GM18870 (cell line): ENCODE measurements at regions not wholly inside any gene's neighbourhood (a gene's known extent, or its start where the extent isn't known, plus 50 kb on each side); places are given as distances from the start of the nearest gene placed in this dataset.
A peak's percentile ranks its signal among the peaks of the same experiment; 100 is the strongest.

Experiments used
- ATAC-seq: cut with Tn5 transposase; IDR thresholded peaks from one replicate; pipeline ENCODE4 v1.9.1; 2021; ENCODE audit warnings: moderate library complexity; ENCODE audit not compliant: unreplicated experiment

DNA sequence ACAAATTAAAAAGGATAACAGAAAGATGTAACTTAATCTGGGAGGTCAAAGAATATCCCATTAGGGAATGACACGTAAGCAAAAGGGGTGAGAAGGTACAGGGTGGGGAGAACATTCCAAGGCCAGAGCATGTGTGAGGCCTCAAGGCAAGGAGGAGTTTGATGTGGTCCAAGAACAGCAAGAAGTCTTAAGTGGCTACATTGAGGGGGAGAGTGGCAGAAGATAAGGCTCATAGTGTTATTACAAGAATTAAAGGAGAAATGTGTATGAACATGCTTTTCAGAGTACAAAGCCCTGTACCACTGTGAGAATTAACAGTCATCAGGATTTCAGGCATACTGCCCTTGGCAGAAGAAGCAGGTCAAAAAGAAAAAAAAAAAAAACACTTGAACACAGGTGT is 174.4 kb upstream of the ERBB4 start:
- no peak for ATAC-seq

DNA sequence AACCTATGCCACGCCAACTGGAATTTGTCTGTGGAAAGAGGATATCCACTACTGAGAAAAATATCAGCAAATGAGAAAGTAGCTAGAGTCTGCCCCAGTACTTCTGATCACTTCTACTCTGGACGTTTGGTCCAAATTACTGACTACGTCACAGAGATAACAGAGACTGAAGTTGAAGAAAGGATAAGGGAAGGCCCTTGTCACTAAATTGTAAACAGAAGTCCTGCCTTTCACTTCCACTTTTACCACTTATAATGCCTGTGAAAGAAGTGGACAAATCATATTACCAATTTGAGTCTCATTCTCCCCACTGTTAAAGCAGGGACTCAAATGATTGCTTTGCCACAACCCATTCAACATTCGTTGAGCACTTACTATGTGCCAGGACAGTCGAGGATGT is 173.9 kb upstream of the ERBB4 start:
- peak; percentile 48 for ATAC-seq

DNA sequence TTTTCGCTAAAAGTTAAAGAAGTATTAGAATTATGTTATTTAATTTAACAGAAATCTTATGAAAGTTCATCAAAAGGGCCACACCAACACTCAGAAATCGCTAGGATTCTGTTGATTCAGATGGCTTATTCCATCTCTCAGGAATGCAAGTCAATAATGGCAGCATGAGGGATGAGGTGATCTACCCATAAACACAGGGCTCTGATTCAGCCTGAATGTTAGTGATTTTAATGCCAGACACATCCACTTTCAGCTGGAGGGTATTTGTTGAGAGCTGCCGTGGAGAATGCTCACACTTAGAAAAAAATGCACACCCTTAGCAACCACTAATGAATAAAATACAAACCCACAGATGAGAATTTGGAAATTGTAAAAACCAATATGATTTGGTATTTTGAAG is 173.3 kb upstream of the ERBB4 start:
- ATAC-seq = no peak

DNA sequence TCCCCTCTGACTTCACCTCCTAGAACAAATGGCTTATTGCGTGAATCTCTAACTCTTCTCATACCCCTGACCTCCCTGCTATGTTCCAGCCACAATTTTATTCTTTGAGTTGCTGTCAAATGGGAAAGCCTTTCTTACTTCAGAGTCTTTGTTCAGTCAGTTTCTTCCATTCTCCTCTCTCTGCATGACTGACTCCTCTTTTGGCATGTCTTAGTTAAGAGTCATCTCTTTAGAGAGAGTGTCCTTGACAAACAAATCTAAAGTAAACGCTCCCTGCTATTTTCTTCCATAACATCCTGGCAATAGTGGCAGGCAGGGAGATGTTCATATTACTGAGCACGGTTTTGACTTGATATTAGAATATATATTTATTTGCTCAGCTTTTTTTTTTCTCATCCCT is 170.7 kb upstream of the ERBB4 start:
- ATAC-seq = no peak

DNA sequence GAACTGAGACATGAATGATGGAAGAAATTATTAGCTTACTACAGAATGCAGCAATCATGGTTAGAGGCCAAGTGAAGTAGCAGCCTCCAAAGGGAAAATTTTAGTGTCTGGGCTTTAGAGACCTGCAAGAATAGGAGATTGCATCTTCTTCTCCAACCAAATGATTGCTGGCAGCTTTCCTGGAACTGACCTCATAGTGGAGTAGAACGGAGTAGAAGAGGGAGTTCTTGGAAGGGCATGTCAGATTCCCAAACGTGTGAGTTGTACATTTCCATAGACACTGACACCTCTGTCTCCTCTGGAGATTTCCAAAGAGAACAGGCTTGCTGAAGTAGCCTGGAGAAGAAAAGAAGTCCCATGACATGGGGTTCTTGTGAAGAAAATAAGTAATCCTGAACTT is 169.8 kb upstream of the ERBB4 start:
- ATAC-seq = no peak

DNA sequence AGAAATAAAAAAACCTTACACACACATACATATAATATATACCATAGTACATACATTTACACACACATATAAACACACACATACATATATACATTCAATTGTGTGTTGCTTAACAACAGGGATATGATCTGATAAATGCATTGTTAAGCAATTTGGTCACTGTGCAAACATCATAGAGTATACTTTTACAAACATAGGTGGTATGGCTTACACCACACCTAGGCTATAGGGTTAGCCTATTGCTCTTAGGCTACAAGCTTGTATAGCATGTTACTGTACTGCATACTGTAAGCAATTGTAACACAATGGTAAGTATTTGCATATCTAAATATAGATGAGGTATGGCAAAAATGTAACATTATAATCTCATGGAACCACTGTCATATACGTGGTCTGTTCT is 156.8 kb upstream of the ERBB4 start:
- no peak for ATAC-seq

DNA sequence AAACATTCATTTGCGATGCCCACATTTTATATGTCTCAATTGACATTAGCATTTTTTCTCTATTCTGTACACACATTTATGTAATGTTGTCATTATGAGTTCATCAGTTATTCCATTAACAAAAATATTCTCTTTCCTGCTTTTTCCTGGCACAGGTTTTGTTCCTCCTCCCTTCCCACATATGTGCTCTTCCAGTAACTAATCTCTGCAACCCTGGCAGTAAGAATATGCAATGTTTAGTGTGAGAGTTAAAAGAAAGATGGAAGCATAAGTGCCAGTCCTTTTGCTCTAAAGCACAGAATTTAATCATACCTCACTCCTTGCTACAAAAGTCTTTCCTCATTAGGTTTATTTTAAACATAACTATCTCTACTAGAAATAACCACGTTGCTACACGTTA is 155.8 kb upstream of the ERBB4 start:
- no peak for ATAC-seq

DNA sequence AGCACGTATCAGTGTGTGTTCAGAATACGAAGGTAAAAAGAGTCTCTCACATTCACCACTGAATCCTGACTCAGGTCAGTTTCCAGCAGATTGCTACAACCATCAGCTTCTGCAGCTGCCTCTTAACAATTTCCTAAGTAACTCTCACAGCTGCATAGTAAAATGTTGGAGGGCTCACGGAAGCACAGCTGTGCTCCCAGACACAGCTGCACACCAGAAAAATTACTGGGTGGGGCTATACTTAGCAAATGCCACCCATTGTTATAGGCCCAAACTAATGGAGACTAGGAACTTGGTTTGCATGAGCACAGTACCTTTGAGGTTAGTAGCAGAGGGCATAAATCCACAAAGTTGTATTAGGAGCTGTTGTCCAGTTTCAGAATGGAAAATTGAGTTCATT is 153.9 kb upstream of the ERBB4 start:
- ATAC-seq = no peak

DNA sequence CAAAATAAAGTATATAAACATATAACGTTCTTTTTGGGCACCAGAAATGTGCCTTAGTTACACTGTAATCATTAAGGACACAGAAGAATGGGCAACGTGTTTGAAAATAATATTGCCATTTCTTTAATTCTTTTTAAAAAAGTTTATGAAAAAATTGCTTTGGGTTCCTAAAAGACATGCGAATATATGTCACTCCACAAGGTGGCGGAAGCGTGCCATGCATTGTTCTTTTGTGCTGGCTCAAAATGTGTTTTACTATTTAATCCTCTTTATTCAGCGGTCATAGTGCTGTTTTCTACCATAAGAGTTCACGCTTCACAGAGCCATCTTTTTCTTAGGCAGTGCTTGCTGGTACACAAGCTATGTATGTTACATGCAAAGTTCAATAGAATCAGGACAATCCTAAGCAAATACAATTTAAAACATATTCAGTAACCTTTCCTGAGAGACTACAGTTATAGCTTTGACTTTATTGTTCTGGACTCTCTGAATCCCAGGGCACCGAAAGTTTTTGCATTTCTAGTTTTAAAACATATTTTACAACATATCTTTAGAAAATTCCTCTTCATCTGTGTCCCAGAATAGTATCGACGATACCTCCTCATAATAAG is 147.8 kb upstream of the ERBB4 start:
- peak; percentile 64 for ATAC-seq

DNA sequence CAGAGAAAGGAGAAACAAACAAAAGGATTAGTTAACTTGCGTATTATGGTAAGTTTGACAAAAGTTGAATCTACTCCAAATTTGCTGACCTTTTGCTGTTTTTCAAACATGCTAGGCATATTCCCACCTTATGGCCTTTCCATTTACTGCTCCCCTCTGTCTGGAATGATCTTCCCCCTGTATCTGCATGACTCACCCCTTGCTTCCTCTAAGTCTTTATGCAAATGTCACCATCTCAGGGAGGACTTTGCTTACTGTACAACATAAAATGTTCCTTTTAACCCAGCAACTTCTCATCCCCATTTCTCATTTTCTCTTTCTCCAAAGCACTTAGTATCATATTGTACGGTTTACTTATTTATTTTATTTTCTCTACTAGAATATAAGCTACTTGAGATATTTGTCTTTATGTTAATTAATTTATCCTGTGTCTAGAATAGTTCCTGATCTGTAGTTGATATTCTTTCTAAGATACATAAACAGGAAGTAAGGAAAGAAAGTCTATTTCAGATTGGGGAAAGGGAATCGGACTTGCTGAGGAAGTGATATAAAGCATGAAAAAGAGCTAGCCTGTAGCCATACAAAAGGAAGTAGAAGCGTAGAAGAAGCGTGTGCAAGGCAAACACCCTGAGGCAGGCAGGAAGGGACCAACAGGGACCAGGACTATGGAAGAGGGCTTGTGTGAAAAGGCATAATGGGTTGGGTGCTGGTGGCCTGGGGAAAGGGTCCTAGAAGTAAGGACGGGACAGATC is 144.9 kb upstream of the ERBB4 start:
- ATAC-seq = no peak

DNA sequence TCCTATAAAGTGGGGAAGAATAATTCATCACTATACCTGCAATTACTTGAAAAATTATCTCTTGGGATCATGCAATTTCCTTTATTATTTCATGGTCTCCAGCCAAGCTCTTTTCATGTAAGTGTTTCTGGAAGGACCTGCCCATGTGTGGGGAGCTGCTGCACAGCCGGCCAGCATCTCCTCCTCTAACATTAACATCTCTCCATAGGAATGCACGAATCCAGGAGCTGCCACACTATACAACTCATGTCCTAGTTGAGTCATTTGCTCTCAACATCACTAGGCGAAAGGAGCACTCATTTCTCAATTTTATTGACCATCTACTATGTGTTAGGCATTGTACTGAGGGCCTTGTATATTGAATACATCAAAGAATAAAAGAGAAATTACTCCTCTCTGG is 144.3 kb upstream of the ERBB4 start:
- no peak for ATAC-seq

DNA sequence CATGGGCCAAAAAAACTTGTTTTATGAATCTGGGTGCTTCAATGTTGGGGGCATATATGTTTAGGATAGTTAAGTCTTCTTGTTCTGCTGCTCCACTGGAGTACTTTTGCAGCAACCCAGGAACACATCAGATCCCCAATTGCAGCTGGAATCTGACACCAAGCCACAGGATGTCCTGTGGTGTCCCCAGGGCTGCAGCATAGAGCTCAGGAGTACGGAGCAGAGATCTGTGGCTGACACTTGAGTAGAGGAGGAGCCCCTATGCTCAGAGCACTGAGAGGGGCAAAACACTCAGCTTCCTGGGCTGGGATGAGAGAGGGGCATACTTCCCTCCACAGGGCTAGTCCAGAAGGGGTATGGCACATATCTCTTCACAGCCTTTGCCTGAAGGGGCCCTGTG is 138.9 kb upstream of the ERBB4 start:
- no peak for ATAC-seq

DNA sequence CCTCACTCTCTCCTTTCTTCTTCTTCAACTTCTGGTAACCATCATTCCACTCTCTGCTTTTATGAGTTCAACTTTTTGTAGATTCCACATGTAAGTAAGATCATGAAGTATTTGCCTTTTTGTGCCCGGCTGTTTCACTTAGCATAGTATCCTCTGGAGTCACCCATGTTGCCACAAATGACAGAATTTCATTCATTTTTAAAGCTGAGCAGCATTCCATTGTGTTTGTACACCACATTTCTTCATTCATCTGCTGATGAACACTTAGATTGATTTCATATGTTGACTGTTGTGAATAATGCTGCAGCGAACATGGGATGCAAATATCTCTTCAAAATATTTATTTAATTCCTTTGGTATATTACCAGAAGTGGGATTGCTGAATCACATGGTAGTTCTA is 133.6 kb upstream of the ERBB4 start:
- no peak for ATAC-seq

DNA sequence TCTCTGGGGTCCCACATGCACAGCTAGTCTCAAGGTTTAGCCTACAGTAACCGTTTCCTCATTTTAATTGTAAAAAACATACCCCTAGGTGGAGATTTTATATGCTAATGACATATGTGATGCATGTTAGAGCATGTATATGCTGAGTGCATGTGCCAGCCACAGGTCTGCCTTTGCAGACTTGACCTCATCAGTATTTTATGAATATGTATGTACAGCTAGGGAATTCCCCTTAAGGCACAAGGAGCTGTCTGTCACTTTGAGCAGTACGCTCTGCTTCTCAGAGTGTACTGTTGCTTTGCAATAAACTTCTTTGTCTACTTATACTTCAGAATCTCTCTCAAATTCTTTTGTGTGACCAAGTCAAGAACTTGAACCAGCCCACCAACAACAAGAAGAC is 131.2 kb upstream of the ERBB4 start:
- ATAC-seq = peak; percentile 62

DNA sequence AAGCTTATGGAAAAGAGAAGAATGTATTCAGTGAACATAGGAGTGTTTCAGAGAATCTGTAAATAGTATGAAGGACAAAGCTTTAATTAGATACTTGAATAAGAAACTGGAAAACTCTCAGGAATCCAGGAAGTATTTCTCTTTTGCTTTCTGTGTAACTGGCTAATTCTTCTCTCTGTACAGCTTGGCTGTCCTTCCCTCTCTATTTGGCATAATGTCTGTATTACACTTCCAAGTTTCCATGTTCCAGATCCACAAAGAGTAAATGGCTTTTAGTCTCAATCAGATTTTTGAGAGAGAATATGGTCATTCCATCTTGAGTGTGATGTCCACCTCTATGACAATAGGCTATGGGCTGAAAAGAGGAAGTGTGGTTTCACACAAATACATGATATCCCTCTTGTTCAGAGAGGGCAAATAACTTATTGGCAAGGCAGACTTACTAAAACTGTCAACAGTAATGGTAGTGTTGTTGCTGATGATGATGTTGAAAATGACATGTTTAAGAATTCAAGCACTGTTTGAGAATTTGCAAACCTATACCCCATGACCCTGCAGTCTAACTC is 129.2 kb upstream of the ERBB4 start:
- ATAC-seq = no peak

DNA sequence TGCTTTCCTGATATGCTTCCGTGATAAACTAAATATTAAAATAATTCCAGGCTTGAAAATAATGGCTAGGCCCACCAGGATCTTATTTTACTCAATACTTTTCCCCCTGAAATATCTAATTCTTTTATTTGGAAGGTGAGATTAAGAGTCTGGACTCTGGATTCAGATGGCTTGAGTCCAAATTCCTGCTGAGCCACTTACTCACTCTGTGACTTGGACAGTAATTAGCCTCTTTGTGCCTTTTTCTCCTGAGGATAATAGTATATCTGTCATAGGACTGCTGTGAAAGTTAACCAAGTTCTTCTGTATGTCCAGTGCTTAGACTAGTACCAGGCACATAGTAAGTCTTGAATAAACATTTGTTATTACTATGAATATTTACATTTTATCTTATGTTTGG is 127.3 kb upstream of the ERBB4 start:
- no peak for ATAC-seq

DNA sequence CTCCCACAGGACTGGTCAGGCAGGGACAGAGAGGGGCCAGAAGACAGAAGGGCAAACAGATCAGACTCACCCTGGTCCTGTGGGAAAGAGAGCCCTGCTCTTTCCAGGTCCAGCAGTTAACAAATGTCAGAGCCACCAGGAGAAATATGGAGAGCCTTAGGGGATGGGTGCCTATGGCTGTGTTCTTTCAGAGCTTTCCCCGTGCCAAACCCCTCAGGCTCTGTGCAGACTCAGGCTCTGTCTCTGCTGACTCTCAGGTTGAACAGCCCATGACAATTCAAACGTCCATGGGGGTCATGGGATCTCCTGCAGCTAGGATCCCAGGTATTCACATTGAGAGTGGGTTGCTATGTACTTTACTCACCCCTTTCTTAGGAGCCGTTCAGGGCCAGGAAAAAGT is 120.8 kb upstream of the ERBB4 start:
- no peak for ATAC-seq

DNA sequence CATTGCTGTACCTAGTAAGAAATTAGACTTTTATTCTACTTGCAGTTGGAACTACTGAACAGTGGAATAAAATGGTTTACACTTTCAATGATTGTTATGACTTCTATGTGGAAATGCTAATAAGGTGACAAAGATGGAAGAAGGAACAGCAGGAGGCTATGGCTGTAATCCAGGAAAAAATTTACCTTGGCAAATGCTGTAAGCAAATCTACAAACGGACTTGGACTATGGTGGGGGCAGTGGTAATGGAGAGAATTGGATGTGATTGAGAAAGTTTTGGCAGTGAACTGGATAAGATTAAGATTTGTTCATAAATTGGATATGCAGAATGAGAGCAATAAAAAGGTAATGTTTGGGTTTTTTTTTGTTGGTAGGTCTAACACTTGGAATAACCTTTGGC is 111.0 kb upstream of the ERBB4 start:
- no peak for ATAC-seq

DNA sequence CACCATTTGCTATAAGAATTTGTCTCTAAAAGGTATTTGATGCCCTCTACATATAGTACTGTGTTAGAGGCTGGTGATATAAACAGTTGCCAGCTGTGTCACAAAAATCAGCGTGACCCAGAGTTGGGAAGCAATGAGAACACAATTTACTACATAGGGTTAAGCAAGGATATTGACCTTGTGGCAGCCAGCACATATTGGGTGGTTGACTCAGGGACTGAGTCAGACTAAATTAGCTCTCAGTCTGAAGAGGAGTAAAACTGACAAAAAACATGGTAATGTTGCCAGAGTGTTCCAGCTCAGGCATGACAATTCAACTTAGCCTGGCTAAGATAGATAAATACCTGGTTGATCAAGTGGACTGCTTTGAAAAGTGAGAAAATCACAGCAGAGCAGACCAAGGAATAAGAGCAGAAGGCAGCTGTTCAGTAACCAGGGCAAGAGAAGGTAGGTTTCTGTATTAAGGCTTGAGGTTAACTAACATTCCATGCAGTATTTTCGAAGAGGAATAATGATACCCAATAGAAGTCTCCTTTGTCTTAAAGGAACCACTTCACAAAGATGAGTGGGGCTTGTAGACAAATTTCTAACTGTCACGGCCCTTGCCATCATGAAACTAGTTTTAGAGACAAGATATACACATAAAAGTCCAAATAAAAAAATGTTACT is 108.2 kb upstream of the ERBB4 start:
- no peak for ATAC-seq

DNA sequence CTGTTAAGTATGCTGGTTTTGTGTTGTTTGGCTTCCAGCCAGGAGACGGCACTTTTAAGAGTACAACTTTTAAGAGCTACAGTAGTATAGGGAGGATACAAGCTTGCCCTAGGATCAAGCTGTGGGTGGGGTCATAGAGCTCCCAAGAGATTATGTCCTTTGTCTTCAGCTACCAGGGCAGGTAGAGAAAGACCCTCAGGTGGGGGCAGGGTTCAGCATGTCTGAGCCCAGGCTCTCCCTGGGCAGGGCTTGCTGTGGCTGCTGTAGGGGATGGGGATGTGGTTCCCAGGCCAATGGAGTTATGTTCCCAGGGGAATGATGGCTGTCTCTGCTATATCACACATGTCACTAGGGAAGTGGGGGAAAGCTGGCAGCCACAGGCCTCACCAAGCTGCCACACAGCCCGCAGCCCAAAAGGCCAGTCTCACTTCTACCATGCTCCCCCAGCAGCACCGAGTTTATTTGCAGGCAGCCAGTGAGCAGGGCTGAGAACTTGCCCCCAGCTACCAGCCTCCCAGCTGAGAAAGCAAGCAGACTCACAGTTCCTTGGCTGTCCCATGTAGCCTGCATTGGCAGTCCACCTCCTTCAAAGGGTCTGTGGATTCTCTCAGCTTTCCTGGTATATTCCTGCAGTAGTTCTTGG is 105.7 kb upstream of the ERBB4 start:
- no peak for ATAC-seq

DNA sequence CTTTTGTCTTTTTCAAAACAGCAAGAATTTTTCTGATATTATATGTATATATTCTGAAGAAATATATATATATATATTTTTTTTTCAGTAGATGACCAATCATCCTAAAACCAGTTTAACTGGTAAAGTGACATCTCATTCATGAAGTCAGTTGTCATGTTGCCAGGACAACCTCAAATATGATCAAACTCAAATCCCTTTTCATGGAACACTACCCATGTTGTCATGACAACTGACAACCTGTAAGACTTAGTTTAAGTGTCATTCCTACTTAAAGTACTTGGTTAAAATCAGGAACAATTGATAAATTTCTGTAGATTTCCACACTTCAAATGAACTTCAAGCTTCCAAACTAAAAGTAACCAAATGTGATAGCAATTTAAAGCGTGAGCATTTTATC is 101.8 kb upstream of the ERBB4 start:
- no peak for ATAC-seq

DNA sequence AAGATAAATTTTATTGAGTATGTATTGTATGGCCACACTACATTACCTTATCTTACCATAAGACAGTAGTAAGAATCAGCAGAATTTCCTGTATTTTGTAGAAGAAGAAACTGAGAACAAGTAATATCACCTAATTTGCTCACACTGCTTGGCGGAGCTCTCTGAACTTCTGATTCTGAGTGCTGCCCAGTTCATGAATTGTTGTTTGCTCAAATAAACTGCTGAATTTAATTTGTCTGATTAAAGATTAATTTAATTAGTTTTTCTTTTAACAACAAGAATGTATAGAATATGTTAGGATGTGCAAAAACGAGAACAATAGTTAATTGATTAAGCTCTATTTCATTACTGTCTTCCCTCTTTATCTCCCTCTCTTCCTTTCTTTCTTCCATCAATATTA is 100.1 kb upstream of the ERBB4 start:
- no peak for ATAC-seq
